Parathyroid adenoma (tissue), 2 donors: ENCODE measurements at regions not wholly inside any gene's neighbourhood (a gene's known extent, or its start where the extent isn't known, plus 50 kb on each side); places are given as distances from the start of the nearest gene placed in this dataset.
A peak's percentile ranks its signal among the peaks of the same experiment; 100 is the strongest.

ENCODE experiments used
- H2AFZ ChIP-seq: fragments of 300-600 bp; sonication (generic); one replicate; pipeline ENCODE4 v1.7.0; 2017; ENCODE audit warnings: antibody characterized with exemption, mild to moderate bottlenecking
- H3K27ac ChIP-seq: fragments of 300-600 bp; sonication (generic); one replicate; pipeline ENCODE4 v1.7.0; 2017
- H3K27me3 ChIP-seq: fragments of 300-600 bp; sonication (generic); one replicate; pipeline ENCODE4 v1.7.0; 2017; ENCODE audit warnings: low read length; ENCODE audit not compliant: control insufficient read depth, insufficient read depth
- H3K36me3 ChIP-seq: fragments of 300-600 bp; sonication (generic); one replicate; pipeline ENCODE4 v1.7.0; 2017; ENCODE audit warnings: low read length; ENCODE audit not compliant: control insufficient read depth, insufficient read depth
- H3K4me1 ChIP-seq: fragments of 300-600 bp; sonication (generic); one replicate; pipeline ENCODE4 v1.7.0; 2017; ENCODE audit warnings: control low read depth
- H3K4me2 ChIP-seq: fragments of 300-600 bp; sonication (generic); one replicate; pipeline ENCODE4 v1.7.0; 2017; ENCODE audit warnings: low read length
- H3K4me3 ChIP-seq: fragments of 300-600 bp; sonication (generic); one replicate; pipeline ENCODE4 v1.7.0; 2017; ENCODE audit warnings: low read depth, low read length
- H3K79me2 ChIP-seq: fragments of 300-600 bp; sonication (generic); one replicate; pipeline ENCODE4 v1.7.0; 2017; ENCODE audit warnings: control low read depth
- H3K9ac ChIP-seq: fragments of 300-600 bp; sonication (generic); one replicate; pipeline ENCODE4 v1.7.0; 2017; ENCODE audit warnings: mild to moderate bottlenecking
- H3K9me3 ChIP-seq: fragments of 300-600 bp; sonication (generic); one replicate; pipeline ENCODE4 v1.7.0; 2017; ENCODE audit warnings: low read length; ENCODE audit not compliant: control insufficient read depth
- TF ChIP-seq, protein P1 (sequence below): fragments of 300-600 bp; sonication (generic); IDR thresholded peaks from one replicate; pipeline ENCODE4 v1.7.0; 2017; ENCODE audit warnings: antibody characterized with exemption, mild to moderate bottlenecking
- donor health status: primary hyperparathyroidism.

DNA sequence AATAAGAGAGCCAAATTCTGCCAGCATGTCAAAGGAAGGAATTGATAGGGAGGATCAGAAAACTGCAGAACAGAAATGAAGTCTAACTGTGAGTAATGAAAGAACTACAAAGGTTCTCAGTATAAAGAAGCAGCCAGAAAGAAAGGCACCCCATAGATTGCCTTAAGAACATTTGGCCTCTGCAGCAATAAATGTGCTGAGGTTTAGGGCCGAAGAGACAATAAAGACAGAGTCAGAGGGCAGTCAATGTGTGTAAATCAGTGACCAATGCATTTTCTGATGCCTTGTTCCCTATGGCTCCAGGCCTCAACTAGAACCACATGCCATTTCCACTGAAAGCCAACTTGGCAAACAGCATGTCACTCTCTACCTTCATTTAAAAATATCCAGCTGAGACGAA lies 281.0 kb downstream of the HINT1 start:
- no peaks in the 10 kb centered on the region for H3K27me3 ChIP-seq
- no peaks in the 10 kb centered on the region for H3K9me3 ChIP-seq
- H3K36me3 ChIP-seq = no peaks in the 10 kb centered on the region
- TF ChIP-seq, protein P1, sequence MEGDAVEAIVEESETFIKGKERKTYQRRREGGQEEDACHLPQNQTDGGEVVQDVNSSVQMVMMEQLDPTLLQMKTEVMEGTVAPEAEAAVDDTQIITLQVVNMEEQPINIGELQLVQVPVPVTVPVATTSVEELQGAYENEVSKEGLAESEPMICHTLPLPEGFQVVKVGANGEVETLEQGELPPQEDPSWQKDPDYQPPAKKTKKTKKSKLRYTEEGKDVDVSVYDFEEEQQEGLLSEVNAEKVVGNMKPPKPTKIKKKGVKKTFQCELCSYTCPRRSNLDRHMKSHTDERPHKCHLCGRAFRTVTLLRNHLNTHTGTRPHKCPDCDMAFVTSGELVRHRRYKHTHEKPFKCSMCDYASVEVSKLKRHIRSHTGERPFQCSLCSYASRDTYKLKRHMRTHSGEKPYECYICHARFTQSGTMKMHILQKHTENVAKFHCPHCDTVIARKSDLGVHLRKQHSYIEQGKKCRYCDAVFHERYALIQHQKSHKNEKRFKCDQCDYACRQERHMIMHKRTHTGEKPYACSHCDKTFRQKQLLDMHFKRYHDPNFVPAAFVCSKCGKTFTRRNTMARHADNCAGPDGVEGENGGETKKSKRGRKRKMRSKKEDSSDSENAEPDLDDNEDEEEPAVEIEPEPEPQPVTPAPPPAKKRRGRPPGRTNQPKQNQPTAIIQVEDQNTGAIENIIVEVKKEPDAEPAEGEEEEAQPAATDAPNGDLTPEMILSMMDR = no peak
- no peak overlapping the region for H3K9ac ChIP-seq
- H3K4me3 ChIP-seq = no peak overlapping the region
- no peaks in the 10 kb centered on the region for H3K4me1 ChIP-seq
- no peak overlapping the region for H2AFZ ChIP-seq
- H3K27ac ChIP-seq = no peak overlapping the region
- no peaks in the 10 kb centered on the region for H3K79me2 ChIP-seq
- H3K4me2 ChIP-seq = no peak overlapping the region

DNA sequence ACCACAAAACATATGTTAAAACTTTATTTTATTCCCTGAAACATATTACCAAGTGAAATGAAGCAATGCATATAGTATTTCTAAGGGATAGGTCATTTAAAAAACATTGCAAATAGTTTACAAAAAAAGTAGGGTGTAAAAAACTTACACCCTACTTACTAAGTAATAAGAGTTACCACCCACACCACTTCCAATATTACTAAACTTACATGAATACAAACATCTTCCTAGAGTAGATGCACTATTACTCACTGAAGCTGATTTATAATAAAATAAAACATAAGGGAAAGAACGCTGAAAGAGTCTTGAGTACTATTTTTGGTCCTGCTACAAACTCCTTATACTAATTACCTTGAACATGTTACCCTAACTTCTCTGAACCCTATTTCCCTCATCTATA lies 289.4 kb downstream of the HINT1 start:
- Histone ChIP-seq H3K27me3 (no peaks in the 10 kb centered on the region), H3K4me2 (no peak overlapping the region), H2AFZ (no peak overlapping the region), H3K4me1 (no peaks in the 10 kb centered on the region), H3K79me2 (no peaks in the 10 kb centered on the region), H3K36me3 (no peaks in the 10 kb centered on the region), H3K4me3 (no peak overlapping the region), H3K9ac (no peak overlapping the region), H3K27ac (no peak overlapping the region), H3K9me3 (no peaks in the 10 kb centered on the region)
- TF ChIP-seq, protein P1 = no peak

DNA sequence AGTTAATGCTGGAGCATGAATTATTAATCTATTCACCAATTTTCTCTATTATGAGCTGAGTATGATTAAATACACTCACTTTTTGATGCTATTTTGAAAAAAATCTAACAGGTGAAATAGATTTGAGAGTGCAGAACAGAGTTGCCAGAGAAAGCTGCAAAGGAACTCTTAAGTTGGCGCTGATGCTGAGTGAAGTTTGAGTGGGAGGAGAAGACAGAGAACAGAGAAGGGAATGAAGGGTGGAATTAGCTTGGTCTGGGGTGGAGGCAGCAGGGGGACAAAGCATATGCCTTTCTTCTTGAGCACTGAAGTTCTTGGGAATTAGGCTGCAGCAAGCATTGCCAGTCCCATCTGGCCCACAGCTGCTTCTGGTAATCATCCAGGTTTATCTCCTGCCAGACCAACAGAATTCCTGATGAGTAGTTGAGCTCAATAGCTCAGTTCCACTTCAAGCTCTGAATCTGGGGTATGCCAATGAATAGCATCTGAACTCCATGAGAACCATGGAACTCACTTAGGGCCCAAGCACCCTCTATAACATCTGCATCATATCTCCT lies 290.1 kb downstream of the HINT1 start:
- no peak overlapping the region for H3K9ac ChIP-seq
- no peak overlapping the region for H3K4me3 ChIP-seq
- no peaks in the 10 kb centered on the region for H3K27me3 ChIP-seq
- H3K4me1 ChIP-seq = no peaks in the 10 kb centered on the region
- H3K79me2 ChIP-seq = no peaks in the 10 kb centered on the region
- TF ChIP-seq, protein P1 = no peak
- no peaks in the 10 kb centered on the region for H3K36me3 ChIP-seq
- H2AFZ ChIP-seq = no peak overlapping the region
- H3K9me3 ChIP-seq = no peaks in the 10 kb centered on the region
- no peak overlapping the region for H3K27ac ChIP-seq
- no peak overlapping the region for H3K4me2 ChIP-seq

DNA sequence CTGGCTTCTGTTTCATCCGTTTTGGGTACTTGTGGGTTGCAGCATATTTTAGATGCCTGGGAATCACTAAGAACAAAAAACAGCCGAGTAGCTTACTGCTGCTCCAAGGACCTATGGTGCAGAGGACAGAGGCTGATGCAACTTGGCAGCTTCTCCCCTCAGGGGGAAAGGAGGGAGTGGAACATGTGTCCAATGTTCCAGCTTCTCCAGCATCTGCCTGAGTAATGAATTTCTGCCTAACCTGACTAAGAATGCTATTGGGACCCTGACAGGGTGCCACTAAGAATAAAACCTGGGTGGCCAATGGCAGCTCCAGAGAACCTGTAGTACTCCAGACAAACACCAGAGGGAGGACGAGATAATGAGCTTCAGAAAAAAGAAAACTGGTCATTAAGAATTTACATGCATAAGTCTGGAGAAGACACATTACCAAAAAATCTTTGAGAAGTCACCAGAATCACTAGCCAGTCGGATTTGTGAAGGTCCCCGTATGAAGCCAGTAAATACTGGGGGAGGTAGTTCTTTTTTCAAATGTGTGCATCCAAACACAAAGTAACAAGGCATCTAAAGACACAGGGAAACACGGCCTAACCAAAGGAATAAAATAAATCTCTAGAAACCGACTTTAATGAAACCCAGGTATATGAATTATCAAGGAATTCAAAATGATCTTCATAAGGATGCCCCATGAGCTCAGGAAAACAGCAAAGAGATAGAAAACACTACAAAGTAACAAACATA lies 293.5 kb downstream of the HINT1 start:
- Histone ChIP-seq H3K4me3 (no peak overlapping the region), H3K9ac (no peak overlapping the region), H3K27ac (no peak overlapping the region), H2AFZ (no peak overlapping the region), H3K4me2 (no peak overlapping the region), H3K9me3 (no peaks in the 10 kb centered on the region), H3K36me3 (no peaks in the 10 kb centered on the region), H3K79me2 (no peaks in the 10 kb centered on the region), H3K27me3 (no peaks in the 10 kb centered on the region), H3K4me1 (no peaks in the 10 kb centered on the region)
- TF ChIP-seq, protein P1 = peak; percentile 41

DNA sequence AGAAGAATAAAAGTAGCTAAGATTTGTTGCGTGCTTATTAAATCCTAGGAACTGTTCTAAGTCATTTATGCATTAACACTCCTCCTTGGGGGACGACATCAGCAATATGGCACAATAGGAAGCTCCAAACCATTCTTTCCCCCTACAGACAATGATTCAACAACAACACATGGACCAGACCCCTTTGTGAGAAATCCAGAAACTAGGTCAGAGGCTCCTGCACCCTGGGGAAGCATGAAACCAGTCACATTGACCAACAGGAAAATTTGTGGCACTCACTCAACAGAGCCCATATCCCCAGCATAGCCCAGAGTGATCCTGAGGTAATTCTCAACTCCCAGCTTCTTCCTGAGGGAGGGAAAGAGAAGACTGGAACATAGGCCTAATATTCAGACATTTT lies 294.4 kb downstream of the HINT1 start:
- no peak overlapping the region for H3K4me3 ChIP-seq
- no peaks in the 10 kb centered on the region for H3K9me3 ChIP-seq
- H3K36me3 ChIP-seq = no peaks in the 10 kb centered on the region
- TF ChIP-seq, protein P1 = no peak
- H3K27ac ChIP-seq = no peak overlapping the region
- no peak overlapping the region for H3K4me2 ChIP-seq
- H3K79me2 ChIP-seq = no peaks in the 10 kb centered on the region
- no peaks in the 10 kb centered on the region for H3K27me3 ChIP-seq
- H2AFZ ChIP-seq = no peak overlapping the region
- H3K4me1 ChIP-seq = no peaks in the 10 kb centered on the region
- H3K9ac ChIP-seq = no peak overlapping the region
